Activated CD8-positive, alpha-beta T cell treated with anti-CD3 and anti-CD28 coated beads, Interleukin-2, amount 10 ng/mL, durations not matched to agents 7 days and 5 days (primary cell): ENCODE measurements at regions not wholly inside any gene's neighbourhood (a gene's known extent, or its start where the extent isn't known, plus 50 kb on each side); places are given as distances from the start of the nearest gene placed in this dataset.

ENCODE experiments used
- ATAC-seq: fragments of 150-1000 bp; cut with Tn5 transposase; one replicate; pipeline ENCODE4 v1.10.0; 2021; ENCODE audit warnings: moderate library complexity
- CTCF ChIA-PET: fragments of 350-600 bp; sonication (Branson Sonifier 250); formaldehyde crosslinking; loops from one replicate; lab custom pipeline; 2021; ENCODE audit warnings: antibody characterized with exemption; lab: Charles Lee
- POLR2A ChIA-PET: fragments of 350-600 bp; sonication (Branson Sonifier 250); formaldehyde crosslinking; loops from one replicate; lab custom pipeline; 2021; ENCODE audit warnings: antibody characterized with exemption; lab: Charles Lee
- DNase-seq: peaks from one replicate; pipeline ENCODE4 v3.0.0-alpha.2; 2020
- H3K27ac Mint-ChIP-seq: one replicate; pipeline ENCODE4 v1.8.0; 2021; ENCODE audit warnings: mild to moderate bottlenecking, mixed read lengths
- H3K27me3 Mint-ChIP-seq: one replicate; pipeline ENCODE4 v1.8.0; 2021; ENCODE audit warnings: low read depth, mixed read lengths
- H3K36me3 Mint-ChIP-seq: one replicate; pipeline ENCODE4 v1.8.0; 2021; ENCODE audit warnings: low read depth, mixed read lengths
- H3K4me1 Mint-ChIP-seq: one replicate; pipeline ENCODE4 v1.8.0; 2021; ENCODE audit warnings: low read depth, mixed read lengths
- H3K4me3 Mint-ChIP-seq: one replicate; pipeline ENCODE4 v1.8.0; 2021; ENCODE audit warnings: mild to moderate bottlenecking, mixed read lengths
- H3K9me3 Mint-ChIP-seq: one replicate; pipeline ENCODE4 v1.8.0; 2022; ENCODE audit warnings: mixed read lengths; ENCODE audit not compliant: insufficient read depth

GRCh38 chr15:35931799-35932341 is 385.9 kb upstream of the DPH6 start:
- Mint-ChIP-seq H3K4me1 (no peaks in the 10 kb centered on the region), H3K27me3 (no peaks in the 10 kb centered on the region), H3K9me3 (no peaks in the 10 kb centered on the region), H3K36me3 (no peaks in the 10 kb centered on the region), H3K4me3 (no peak overlapping the region), H3K27ac (no peak overlapping the region)
- ChIA-PET CTCF (no interaction called here), POLR2A (no interaction called here)
- ATAC-seq, result no peak
- DNase-seq, result no peak

DNA sequence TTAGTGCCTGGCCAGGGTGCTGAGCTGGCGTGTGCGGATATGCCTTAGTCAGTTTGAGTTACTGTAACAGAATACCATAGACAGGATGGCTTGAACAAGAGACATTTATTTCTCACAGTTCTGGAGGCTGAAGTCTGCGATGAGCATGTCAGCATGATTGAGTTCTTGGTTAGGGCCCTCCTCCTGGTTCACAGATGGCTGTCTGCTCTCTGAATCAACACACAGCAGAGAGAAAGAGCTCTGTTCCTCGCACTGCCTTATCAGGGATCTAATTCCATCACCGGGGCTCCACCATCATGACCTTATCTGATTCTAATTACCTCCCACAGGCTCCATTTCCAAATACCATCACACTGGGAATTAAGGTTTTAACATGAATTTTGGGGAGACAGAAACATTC is 386.6 kb upstream of the DPH6 start:
- no peak overlapping the region for H3K27ac Mint-ChIP-seq
- no peaks in the 10 kb centered on the region for H3K9me3 Mint-ChIP-seq
- H3K27me3 Mint-ChIP-seq, result no peaks in the 10 kb centered on the region
- POLR2A ChIA-PET, result no interaction called here
- H3K4me3 Mint-ChIP-seq, result no peak overlapping the region
- no peaks in the 10 kb centered on the region for H3K4me1 Mint-ChIP-seq
- no peaks in the 10 kb centered on the region for H3K36me3 Mint-ChIP-seq
- DNase-seq (no peak), ATAC-seq (no peak)
- CTCF ChIA-PET, result no interaction called here

DNA sequence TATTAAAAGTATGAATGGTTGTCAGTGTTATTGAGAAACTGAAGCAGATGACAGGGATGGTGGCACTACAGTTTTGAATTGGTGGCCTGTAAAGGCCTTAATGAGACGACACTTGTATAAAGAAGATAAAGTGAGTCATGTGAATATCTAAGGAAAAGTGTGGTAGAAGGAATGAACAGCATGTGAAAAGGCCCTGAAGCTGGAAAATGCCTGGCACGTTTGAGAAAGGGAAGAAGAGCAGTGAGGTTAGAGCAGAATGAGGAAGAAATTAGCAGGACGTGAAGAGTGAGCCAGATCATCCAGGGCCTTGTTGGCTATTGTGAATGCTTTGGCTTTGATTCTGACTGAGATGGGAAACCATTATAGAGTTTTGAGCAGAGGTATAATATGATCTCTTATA is 387.6 kb upstream of the DPH6 start:
- ATAC-seq (no peak), DNase-seq (no peak)
- H3K9me3 Mint-ChIP-seq, result no peaks in the 10 kb centered on the region
- H3K4me1 Mint-ChIP-seq, result no peaks in the 10 kb centered on the region
- no peak overlapping the region for H3K4me3 Mint-ChIP-seq
- ChIA-PET CTCF (no interaction called here), POLR2A (no interaction called here)
- H3K27ac Mint-ChIP-seq, result no peak overlapping the region
- H3K36me3 Mint-ChIP-seq, result no peaks in the 10 kb centered on the region
- no peaks in the 10 kb centered on the region for H3K27me3 Mint-ChIP-seq

- ChIA-PET CTCF (no interaction called here), POLR2A (no interaction called here)
- no peak overlapping the region for H3K27ac Mint-ChIP-seq
- no peak for ATAC-seq
- no peak overlapping the region for H3K4me3 Mint-ChIP-seq
- H3K27me3 Mint-ChIP-seq, result no peaks in the 10 kb centered on the region
- no peak for DNase-seq
- no peaks in the 10 kb centered on the region for H3K4me1 Mint-ChIP-seq
- H3K36me3 Mint-ChIP-seq, result no peaks in the 10 kb centered on the region
- no peaks in the 10 kb centered on the region for H3K9me3 Mint-ChIP-seq
Observed at GRCh38 chr15:35934383-35935049, 388.6 kb upstream of the DPH6 start.

DNA sequence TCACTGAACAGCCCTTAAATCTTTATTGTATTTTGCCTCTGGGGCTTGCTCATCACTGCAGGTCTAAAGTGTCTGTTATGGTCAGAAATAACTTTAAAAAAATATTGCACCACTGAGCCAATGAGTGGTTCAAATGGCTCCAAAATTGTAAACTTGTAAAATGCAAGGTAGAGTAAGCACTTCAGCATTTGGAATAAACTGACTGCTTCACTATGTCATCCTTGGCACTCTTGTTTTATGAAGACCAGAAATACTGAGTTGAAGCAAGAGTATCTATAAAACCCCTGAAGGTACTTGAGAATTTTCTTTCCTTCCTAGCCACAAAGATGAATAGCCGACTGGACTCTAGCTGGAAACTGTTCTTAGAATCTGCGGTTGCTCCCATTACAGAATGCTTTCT is 390.3 kb upstream of the DPH6 start:
- ChIA-PET POLR2A (no interaction called here), CTCF (no interaction called here)
- ATAC-seq (no peak), DNase-seq (no peak)
- Mint-ChIP-seq H3K27ac (no peak overlapping the region), H3K4me3 (no peak overlapping the region), H3K36me3 (no peaks in the 10 kb centered on the region), H3K27me3 (no peaks in the 10 kb centered on the region), H3K4me1 (no peaks in the 10 kb centered on the region), H3K9me3 (no peaks in the 10 kb centered on the region)

- Mint-ChIP-seq H3K4me1 (no peaks in the 10 kb centered on the region), H3K9me3 (no peaks in the 10 kb centered on the region), H3K27me3 (no peaks in the 10 kb centered on the region), H3K27ac (no peak overlapping the region), H3K36me3 (no peaks in the 10 kb centered on the region), H3K4me3 (no peak overlapping the region)
- DNase-seq (no peak), ATAC-seq (no peak)
- ChIA-PET CTCF (no interaction called here), POLR2A (no interaction called here)
Observed at GRCh38 chr15:35937380-35937779, 391.4 kb upstream of the DPH6 start.

DNA sequence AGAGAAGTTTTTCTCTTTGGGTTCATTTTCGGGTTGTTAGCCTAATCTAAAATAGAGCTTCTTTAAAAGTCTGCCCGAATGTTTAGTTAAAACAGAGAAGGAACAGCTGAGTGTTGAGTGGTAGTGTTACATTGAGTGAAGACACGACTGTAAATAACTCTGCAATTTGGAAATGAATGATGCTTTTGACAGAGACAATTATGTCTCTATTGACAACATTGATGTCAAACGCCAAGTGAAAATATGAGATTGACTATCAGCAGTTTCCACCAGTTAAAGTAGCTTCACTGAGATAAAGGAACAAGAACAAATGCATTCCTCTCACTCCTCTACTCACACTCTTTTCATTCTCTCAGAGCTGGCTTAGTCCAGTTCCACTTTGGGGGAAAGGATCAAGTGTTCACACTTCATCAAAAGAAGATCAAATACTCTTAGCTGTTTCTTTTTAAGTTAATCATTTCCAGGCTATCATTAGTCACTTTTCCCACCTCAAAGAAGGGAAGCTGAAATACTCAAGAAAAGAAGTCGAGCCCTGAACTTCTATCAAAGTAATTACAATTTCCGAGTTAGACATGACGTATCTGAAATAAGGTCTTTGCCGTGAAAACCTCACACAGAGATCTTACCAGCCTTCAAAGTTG is 399.1 kb upstream of the DPH6 start:
- H3K4me3 Mint-ChIP-seq, result no peak overlapping the region
- DNase-seq (no peak), ATAC-seq (no peak)
- ChIA-PET CTCF (no interaction called here), POLR2A (no interaction called here)
- H3K4me1 Mint-ChIP-seq, result no peaks in the 10 kb centered on the region
- no peak overlapping the region for H3K27ac Mint-ChIP-seq
- H3K9me3 Mint-ChIP-seq, result peaks cover 15% of the 10 kb centered on the region
- H3K27me3 Mint-ChIP-seq, result no peaks in the 10 kb centered on the region
- no peaks in the 10 kb centered on the region for H3K36me3 Mint-ChIP-seq

DNA sequence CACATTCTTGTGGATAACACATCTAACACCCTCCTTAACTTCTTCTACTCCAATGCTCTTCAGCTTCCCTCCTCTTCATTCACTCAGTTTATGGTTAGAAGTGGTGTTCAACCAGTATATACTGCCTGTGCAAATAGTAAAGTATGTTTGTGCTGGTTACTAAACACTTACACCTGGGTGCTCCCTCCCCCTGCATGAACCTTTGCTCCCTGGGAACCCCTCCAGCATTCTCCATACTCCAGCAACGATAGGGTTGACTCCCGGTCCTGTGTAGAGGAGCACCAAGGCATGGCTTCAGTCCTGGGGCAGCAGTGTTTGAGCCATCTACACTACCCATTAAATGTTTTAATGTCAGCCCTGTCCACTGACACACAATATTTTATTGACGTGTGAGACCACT is 407.5 kb upstream of the DPH6 start:
- Mint-ChIP-seq H3K27me3 (no peaks in the 10 kb centered on the region), H3K4me3 (no peak overlapping the region), H3K36me3 (no peaks in the 10 kb centered on the region), H3K27ac (no peak overlapping the region), H3K9me3 (peaks cover 1% of the 10 kb centered on the region), H3K4me1 (no peaks in the 10 kb centered on the region)
- DNase-seq, result no peak
- ChIA-PET CTCF (no interaction called here), POLR2A (no interaction called here)
- ATAC-seq, result no peak

DNA sequence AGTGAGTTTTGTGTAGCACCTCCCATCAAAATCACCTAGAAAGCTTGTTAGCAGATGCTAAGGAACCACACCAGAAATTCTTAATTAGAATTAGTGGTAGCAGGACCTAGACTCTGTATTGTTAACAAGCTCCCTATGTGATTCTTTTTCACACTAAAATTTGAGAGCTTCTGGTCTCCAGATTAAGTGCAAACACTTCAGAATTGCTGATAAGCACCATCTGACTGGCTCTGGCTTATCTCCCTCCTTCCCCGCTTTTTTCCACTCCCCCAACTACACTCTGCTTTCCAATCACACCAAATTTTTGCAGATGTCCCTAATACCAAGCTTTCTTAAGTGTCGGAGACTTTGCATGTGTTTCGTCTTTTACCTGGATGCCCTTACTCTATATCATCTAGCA is 410.1 kb upstream of the DPH6 start:
- DNase-seq, result no peak
- POLR2A ChIA-PET, result no interaction called here
- CTCF ChIA-PET, result no interaction called here
- Mint-ChIP-seq H3K36me3 (no peaks in the 10 kb centered on the region), H3K27me3 (no peaks in the 10 kb centered on the region), H3K27ac (no peak overlapping the region), H3K4me3 (no peak overlapping the region), H3K9me3 (no peaks in the 10 kb centered on the region), H3K4me1 (no peaks in the 10 kb centered on the region)
- ATAC-seq, result no peak

GRCh38 chr15:35958021-35958420 is 412.1 kb upstream of the DPH6 start:
- no peak for DNase-seq
- H3K27me3 Mint-ChIP-seq, result no peaks in the 10 kb centered on the region
- POLR2A ChIA-PET, result no interaction called here
- no peaks in the 10 kb centered on the region for H3K36me3 Mint-ChIP-seq
- peaks cover 3% of the 10 kb centered on the region for H3K9me3 Mint-ChIP-seq
- H3K27ac Mint-ChIP-seq, result no peak overlapping the region
- no peaks in the 10 kb centered on the region for H3K4me1 Mint-ChIP-seq
- CTCF ChIA-PET, result no interaction called here
- H3K4me3 Mint-ChIP-seq, result no peak overlapping the region
- ATAC-seq, result no peak

GRCh38 chr15:35958975-35959374 is 413.0 kb upstream of the DPH6 start:
- Mint-ChIP-seq H3K9me3 (peaks cover 3% of the 10 kb centered on the region), H3K27me3 (no peaks in the 10 kb centered on the region), H3K27ac (no peak overlapping the region), H3K4me3 (no peak overlapping the region), H3K4me1 (no peaks in the 10 kb centered on the region), H3K36me3 (no peaks in the 10 kb centered on the region)
- POLR2A ChIA-PET, result no interaction called here
- ATAC-seq, result no peak
- CTCF ChIA-PET, result no interaction called here
- no peak for DNase-seq

- CTCF ChIA-PET, result no interaction called here
- no peaks in the 10 kb centered on the region for H3K36me3 Mint-ChIP-seq
- no peak for ATAC-seq
- POLR2A ChIA-PET, result no interaction called here
- peaks cover 3% of the 10 kb centered on the region for H3K9me3 Mint-ChIP-seq
- H3K27me3 Mint-ChIP-seq, result no peaks in the 10 kb centered on the region
- H3K4me1 Mint-ChIP-seq, result no peaks in the 10 kb centered on the region
- no peak overlapping the region for H3K4me3 Mint-ChIP-seq
- no peak for DNase-seq
- H3K27ac Mint-ChIP-seq, result no peak overlapping the region
Observed at GRCh38 chr15:35963326-35963725, 417.4 kb upstream of the DPH6 start.
